Esophagus muscularis mucosa (tissue), 3 donors: ENCODE measurements at regions not wholly inside any gene's neighbourhood (a gene's known extent, or its start where the extent isn't known, plus 50 kb on each side); places are given as distances from the start of the nearest gene placed in this dataset.

Experiments used
- CTCF ChIP-seq, 3 experiments: fragments of 200-600 bp in 2 of 3; fragments of 450-650 bp in 1 of 3; sonication (generic) in 2 of 3; IDR thresholded peaks; one replicate each; pipeline ENCODE4 v1.5.1; 2017 to 2019; ENCODE audit warnings: antibody characterized with exemption in 3 of 3, mild to moderate bottlenecking in 2 of 3, moderate library complexity in 1 of 3
- POLR2A ChIP-seq: fragments of 450-650 bp; IDR thresholded peaks from one replicate; pipeline ENCODE4 v1.6.1; 2017; ENCODE audit warnings: antibody characterized with exemption, moderate library complexity, mild to moderate bottlenecking, low read depth

DNA sequence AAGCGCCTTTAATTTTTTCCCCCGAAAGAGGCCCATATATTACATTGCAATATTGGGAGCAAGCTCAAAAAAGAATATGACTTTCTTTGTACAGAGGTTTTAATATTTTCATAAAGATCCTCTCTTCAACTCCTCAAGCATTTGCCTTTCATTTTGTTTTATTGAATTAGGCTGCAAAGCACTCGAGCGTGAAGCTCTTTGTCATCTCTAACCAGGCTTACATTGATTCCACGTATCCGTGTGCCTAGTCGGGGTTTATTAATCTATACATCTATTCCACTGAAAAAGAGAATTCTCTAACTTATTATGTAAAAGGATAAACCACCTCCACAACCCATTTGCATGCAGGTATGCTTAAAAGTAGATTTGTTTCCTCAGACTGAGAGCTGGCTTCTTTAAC lies 234.8 kb upstream of the TMPO start:
- TF ChIP-seq POLR2A (no peak), CTCF (IDR thresholded peaks at IDR 0.05) (no peak)
